GM12878 (cell line): ENCODE measurements at regions not wholly inside any gene's neighbourhood (a gene's known extent, or its start where the extent isn't known, plus 50 kb on each side); places are given as distances from the start of the nearest gene placed in this dataset.

Experiments
- ATAC-seq: fragments of 200-7000 bp; cut with Tn5 transposase; 3 replicates; pipeline ENCODE4 v1.9.1; 2020; ENCODE audit warnings: mild to moderate bottlenecking, moderate library complexity
- BruUV-seq: library from RNA; stranded (reverse); fragments of 400-500 nt; replicated peaks from 2 replicates; lab custom pipeline; 2021; lab: Mats Ljungman, UMichigan
- CTCF ChIA-PET: fragments of 300-600 bp; sonication (Branson Sonifier 250); formaldehyde crosslinking; extraction: SDS; loops from one replicate; lab custom pipeline; 2021; ENCODE audit warnings: inconsistent platforms; lab: Yijun Ruan, JAX
- POLR2A ChIA-PET: fragments of 350-600 bp; formaldehyde crosslinking; extraction: SDS; loops from one replicate; lab custom pipeline; 2021; ENCODE audit warnings: inconsistent platforms; lab: Charles Lee
- RAD21 ChIA-PET: fragments of 300-600 bp; sonication (Branson Sonifier 250); formaldehyde crosslinking; loops from one replicate; lab custom pipeline; 2023; ENCODE audit warnings: antibody characterized with exemption; ENCODE audit not compliant: unreplicated experiment; lab: Charles Lee
- SMC1A ChIA-PET: fragments of 300-600 bp; sonication (Branson Sonifier 250); formaldehyde crosslinking; loops from one replicate; lab custom pipeline; 2023; ENCODE audit not compliant: unreplicated experiment, uncharacterized antibody; lab: Charles Lee
- DNase-seq: peaks from one replicate; pipeline ENCODE4 v3.0.0-alpha.2; 2011; ENCODE audit warnings: low read depth, low spot score
- FAIRE-seq: peaks from 3 replicates; lab custom pipeline; 2011; peaks lifted over from hg19 to GRCh38; lab: Jason Lieb, UNC
- H2AFZ ChIP-seq: 2 replicates; pipeline ENCODE4 v1.6.0; 2011; ENCODE audit warnings: low read depth, low read length, control low read depth; ENCODE audit not compliant: control insufficient read depth
- H3K27ac ChIP-seq: 2 replicates; pipeline ENCODE4 v1.5.1; 2011; ENCODE audit warnings: control low read depth; ENCODE audit not compliant: control insufficient read depth, insufficient read depth
- H3K27me3 ChIP-seq, 2 experiments: replicated peaks in 1 of 2; 2 replicates each; pipeline versions ENCODE4 v1.6.0 to v1.6.1; 2011; ENCODE audit warnings: low read length in 1 of 2; ENCODE audit not compliant: control insufficient read depth in 2 of 2, insufficient read depth in 2 of 2
- H3K36me3 ChIP-seq, 2 experiments: 2 replicates each; pipeline ENCODE4 v1.5.1; 2011; ENCODE audit warnings: low read length in 1 of 2; ENCODE audit not compliant: control insufficient read depth in 2 of 2, insufficient read depth in 2 of 2
- H3K4me1 ChIP-seq: 2 replicates; pipeline ENCODE4 v1.6.1; 2011; ENCODE audit warnings: mild to moderate bottlenecking, low read length, moderate library complexity, mixed read lengths; ENCODE audit not compliant: control insufficient read depth, insufficient read depth
- H3K4me2 ChIP-seq: 2 replicates; pipeline ENCODE4 v1.6.0; 2011; ENCODE audit warnings: control low read depth; ENCODE audit not compliant: control insufficient read depth, insufficient read depth
- H3K4me3 ChIP-seq: fragments of 200-600 bp; sonication (generic); 2 replicates; pipeline ENCODE4 v1.5.1; 2016
- H3K79me2 ChIP-seq: 2 replicates; pipeline ENCODE4 v1.6.0; 2011; ENCODE audit warnings: low read length; ENCODE audit not compliant: control insufficient read depth, insufficient read depth
- H3K9ac ChIP-seq: 2 replicates; pipeline ENCODE4 v1.8.0; 2011; ENCODE audit warnings: low read length, control low read depth, mixed read lengths; ENCODE audit not compliant: control insufficient read depth, insufficient read depth
- H3K9me3 ChIP-seq: replicated peaks from 3 replicates; pipeline ENCODE4 v1.5.1; 2011; ENCODE audit warnings: mild to moderate bottlenecking, low read length; ENCODE audit not compliant: control insufficient read depth, insufficient read depth
- H4K20me1 ChIP-seq: 2 replicates; pipeline ENCODE4 v1.6.0; 2011; ENCODE audit not compliant: control insufficient read depth, insufficient read depth
- ATF3 ChIP-seq: IDR thresholded peaks from 2 replicates; pipeline ENCODE4 v1.6.1; 2011; ENCODE audit warnings: low read depth, mild to moderate bottlenecking, low read length, moderate library complexity, borderline replicate concordance; ENCODE audit errors: extremely low read depth
- BCL3 ChIP-seq: IDR thresholded peaks from 2 replicates; pipeline ENCODE4 v1.6.1; 2011; ENCODE audit warnings: borderline replicate concordance, low read depth, mild to moderate bottlenecking, moderate library complexity, low read length; ENCODE audit not compliant: insufficient read depth, poor library complexity, severe bottlenecking
- BMI1 ChIP-seq: fragments of 450-650 bp; IDR thresholded peaks from 2 replicates; pipeline ENCODE4 v1.6.1; 2016; ENCODE audit warnings: mild to moderate bottlenecking, moderate library complexity, borderline replicate concordance
- IRF4 ChIP-seq: IDR thresholded peaks from 2 replicates; pipeline ENCODE4 v1.6.1; 2011; ENCODE audit warnings: low read depth, low read length
- KDM1A ChIP-seq: fragments of 200-600 bp; sonication (generic); IDR thresholded peaks from 2 replicates; pipeline ENCODE4 v1.6.1; 2016; ENCODE audit warnings: borderline replicate concordance
- NFIC ChIP-seq: IDR thresholded peaks from 2 replicates; pipeline ENCODE4 v1.6.1; 2012; ENCODE audit warnings: low read depth, mild to moderate bottlenecking, inconsistent platforms, low read length, moderate library complexity
- POLR2AphosphoS5 ChIP-seq: IDR thresholded peaks from 2 replicates; pipeline ENCODE4 v1.6.1; 2011; ENCODE audit warnings: mild to moderate bottlenecking, low read length, inconsistent platforms
- POU2F2 ChIP-seq: IDR thresholded peaks from 3 replicates; pipeline ENCODE4 v1.6.1; 2011; ENCODE audit warnings: low read depth, mild to moderate bottlenecking, low read length, borderline replicate concordance
- WGBS: methylation state at CpG from one replicate; pipeline ENCODE4 v1.1.6; 2016; ENCODE audit warnings: low lambda C conversion rate; ENCODE audit not compliant: insufficient replicate concordance, insufficient coverage; ENCODE audit errors: missing lambda C conversion rate; 5-methylcytosine and 5-hydroxymethylcytosine counted together
- in situ Hi-C: fragments of 300-500 bp; cut with MboI; formaldehyde crosslinking; loops from 9 replicates; pipeline ENCODE4 v1.14.3; 2018; ENCODE audit warnings: mixed read lengths
- intact Hi-C: fragments of 100-400 bp; cut with micrococcal nuclease; formaldehyde crosslinking; loops from one replicate; pipeline ENCODE4 v1.14.2; 2022; ENCODE audit not compliant: unreplicated experiment
- TF ChIP-seq, protein P1 (sequence below): fragments of 450-650 bp; IDR thresholded peaks from 2 replicates; pipeline ENCODE4 v1.6.1; 2016; ENCODE audit warnings: mild to moderate bottlenecking, moderate library complexity, borderline replicate concordance
- TF ChIP-seq, protein P2 (sequence below), 3 experiments: IDR thresholded peaks in 2 of 3; conservative IDR thresholded peaks in 1 of 3; 2 replicates each; pipeline ENCODE4 v1.5.1; 2011; ENCODE audit warnings: low read depth in 3 of 3, low read length in 3 of 3, mild to moderate bottlenecking in 3 of 3, control low read depth in 2 of 3, moderate library complexity in 2 of 3, inconsistent platforms in 1 of 3, mixed read lengths in 1 of 3; ENCODE audit not compliant: control insufficient read depth in 2 of 3, insufficient read depth in 1 of 3; ENCODE audit errors: extremely low read depth in 1 of 3

- H3K79me2 ChIP-seq, result no peaks in the 10 kb centered on the region
- ATAC-seq (no peak), DNase-seq (no peak), FAIRE-seq (no peak)
- no TSS peak for BruUV-seq
- intact Hi-C loops (no loop called here), in situ Hi-C loops (no loop called here)
- H3K36me3 ChIP-seq, result no peaks in the 10 kb centered on the region
- H3K27me3 ChIP-seq, result no peaks in the 10 kb centered on the region
- no peaks in the 10 kb centered on the region for H3K4me1 ChIP-seq
- no peaks in the 10 kb centered on the region for H4K20me1 ChIP-seq
- no peak overlapping the region for H3K4me3 ChIP-seq
- no peak for TF ChIP-seq ATF3
- no peak for TF ChIP-seq BCL3
- ChIA-PET SMC1A (no interaction called here), RAD21 (no interaction called here), POLR2A (no interaction called here), CTCF (no interaction called here)
- 2% methylated on average over 3 of the region's 3 CpGs for WGBS
- H3K4me2 ChIP-seq, result no peak overlapping the region
- H2AFZ ChIP-seq, result no peak overlapping the region
- H3K9me3 ChIP-seq, result peaks cover 2% of the 10 kb centered on the region; the same call in 1 of the 3 replicates
- H3K9ac ChIP-seq, result no peak overlapping the region
- H3K27ac ChIP-seq, result no peak overlapping the region
Measured at GRCh38 chr2:22582107-22582506, 802.9 kb upstream of the KLHL29 start.

GRCh38 chr2:22596306-22596705, 788.7 kb upstream of the KLHL29 start:
- Histone ChIP-seq H3K9ac (no peak overlapping the region), H2AFZ (no peak overlapping the region), H3K36me3 (no peaks in the 10 kb centered on the region), H3K4me2 (no peak overlapping the region), H3K27me3 (no peaks in the 10 kb centered on the region), H3K79me2 (no peaks in the 10 kb centered on the region), H3K4me3 (no peak overlapping the region), H4K20me1 (no peaks in the 10 kb centered on the region), H3K4me1 (no peaks in the 10 kb centered on the region), H3K27ac (no peak overlapping the region), H3K9me3 (no peaks in the 10 kb centered on the region)
- POLR2A ChIA-PET, result no interaction called here
- FAIRE-seq (no peak), DNase-seq (no peak), ATAC-seq (no peak)
- SMC1A ChIA-PET, result interaction anchor here (0.6 kb wide), 1 partner anchor 61 kb away, joined by 3 read pairs; no protein-coding TSS in a partner anchor
- RAD21 ChIA-PET, result no interaction called here
- no TSS peak for BruUV-seq
- CTCF ChIA-PET, result no interaction called here
- in situ Hi-C loops, result no loop called here
- intact Hi-C loops, result no loop called here
- WGBS, result 44% methylated on average over 5 of the region's 5 CpGs
- no peak for TF ChIP-seq IRF4
- TF ChIP-seq, protein P1, sequence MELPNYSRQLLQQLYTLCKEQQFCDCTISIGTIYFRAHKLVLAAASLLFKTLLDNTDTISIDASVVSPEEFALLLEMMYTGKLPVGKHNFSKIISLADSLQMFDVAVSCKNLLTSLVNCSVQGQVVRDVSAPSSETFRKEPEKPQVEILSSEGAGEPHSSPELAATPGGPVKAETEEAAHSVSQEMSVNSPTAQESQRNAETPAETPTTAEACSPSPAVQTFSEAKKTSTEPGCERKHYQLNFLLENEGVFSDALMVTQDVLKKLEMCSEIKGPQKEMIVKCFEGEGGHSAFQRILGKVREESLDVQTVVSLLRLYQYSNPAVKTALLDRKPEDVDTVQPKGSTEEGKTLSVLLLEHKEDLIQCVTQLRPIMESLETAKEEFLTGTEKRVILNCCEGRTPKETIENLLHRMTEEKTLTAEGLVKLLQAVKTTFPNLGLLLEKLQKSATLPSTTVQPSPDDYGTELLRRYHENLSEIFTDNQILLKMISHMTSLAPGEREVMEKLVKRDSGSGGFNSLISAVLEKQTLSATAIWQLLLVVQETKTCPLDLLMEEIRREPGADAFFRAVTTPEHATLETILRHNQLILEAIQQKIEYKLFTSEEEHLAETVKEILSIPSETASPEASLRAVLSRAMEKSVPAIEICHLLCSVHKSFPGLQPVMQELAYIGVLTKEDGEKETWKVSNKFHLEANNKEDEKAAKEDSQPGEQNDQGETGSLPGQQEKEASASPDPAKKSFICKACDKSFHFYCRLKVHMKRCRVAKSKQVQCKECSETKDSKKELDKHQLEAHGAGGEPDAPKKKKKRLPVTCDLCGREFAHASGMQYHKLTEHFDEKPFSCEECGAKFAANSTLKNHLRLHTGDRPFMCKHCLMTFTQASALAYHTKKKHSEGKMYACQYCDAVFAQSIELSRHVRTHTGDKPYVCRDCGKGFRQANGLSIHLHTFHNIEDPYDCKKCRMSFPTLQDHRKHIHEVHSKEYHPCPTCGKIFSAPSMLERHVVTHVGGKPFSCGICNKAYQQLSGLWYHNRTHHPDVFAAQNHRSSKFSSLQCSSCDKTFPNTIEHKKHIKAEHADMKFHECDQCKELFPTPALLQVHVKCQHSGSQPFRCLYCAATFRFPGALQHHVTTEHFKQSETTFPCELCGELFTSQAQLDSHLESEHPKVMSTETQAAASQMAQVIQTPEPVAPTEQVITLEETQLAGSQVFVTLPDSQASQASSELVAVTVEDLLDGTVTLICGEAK, result no peak
- no peak for TF ChIP-seq BMI1
- no peak for TF ChIP-seq POU2F2
- TF ChIP-seq, protein P2, sequence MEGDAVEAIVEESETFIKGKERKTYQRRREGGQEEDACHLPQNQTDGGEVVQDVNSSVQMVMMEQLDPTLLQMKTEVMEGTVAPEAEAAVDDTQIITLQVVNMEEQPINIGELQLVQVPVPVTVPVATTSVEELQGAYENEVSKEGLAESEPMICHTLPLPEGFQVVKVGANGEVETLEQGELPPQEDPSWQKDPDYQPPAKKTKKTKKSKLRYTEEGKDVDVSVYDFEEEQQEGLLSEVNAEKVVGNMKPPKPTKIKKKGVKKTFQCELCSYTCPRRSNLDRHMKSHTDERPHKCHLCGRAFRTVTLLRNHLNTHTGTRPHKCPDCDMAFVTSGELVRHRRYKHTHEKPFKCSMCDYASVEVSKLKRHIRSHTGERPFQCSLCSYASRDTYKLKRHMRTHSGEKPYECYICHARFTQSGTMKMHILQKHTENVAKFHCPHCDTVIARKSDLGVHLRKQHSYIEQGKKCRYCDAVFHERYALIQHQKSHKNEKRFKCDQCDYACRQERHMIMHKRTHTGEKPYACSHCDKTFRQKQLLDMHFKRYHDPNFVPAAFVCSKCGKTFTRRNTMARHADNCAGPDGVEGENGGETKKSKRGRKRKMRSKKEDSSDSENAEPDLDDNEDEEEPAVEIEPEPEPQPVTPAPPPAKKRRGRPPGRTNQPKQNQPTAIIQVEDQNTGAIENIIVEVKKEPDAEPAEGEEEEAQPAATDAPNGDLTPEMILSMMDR (IDR thresholded peaks at IDR 0.05 in 2 of 3, conservative IDR thresholded peaks at IDR 0.05 in 1 of 3; ENCODE audit: control insufficient read depth in 2 of 3, extremely low read depth in 1 of 3, insufficient read depth in 1 of 3, low read depth in 3 of 3, low read length in 3 of 3), result no peak
- TF ChIP-seq NFIC, result no peak
- no peak for TF ChIP-seq KDM1A
- TF ChIP-seq POLR2AphosphoS5, result no peak
